Gastrocnemius medialis (tissue), 4 donors: ENCODE measurements at regions not wholly inside any gene's neighbourhood (a gene's known extent, or its start where the extent isn't known, plus 50 kb on each side); places are given as distances from the start of the nearest gene placed in this dataset.

ENCODE experiments used
- ATAC-seq, 2 donors: fragments of 150-250 bp; one replicate each; pipeline ENCODE4 v1.9.1; 2016
- DNase-seq, 2 donors: peaks; one replicate each; pipeline ENCODE4 v3.0.0-alpha.2; 2019
- H3K27ac ChIP-seq, 4 donors: fragments of 200-600 bp; sonication (generic); 1 replicate in 1 of 4; 2 replicates in 3 of 4; pipeline ENCODE4 v1.5.1; 2016 to 2018; ENCODE audit warnings: mild to moderate bottlenecking in 2 of 4, moderate library complexity in 1 of 4
- H3K27me3 ChIP-seq, 3 donors: fragments of 200-600 bp; sonication (generic) in 2 of 3; 1 replicate in 1 of 3; 2 replicates in 2 of 3; pipeline versions ENCODE4 v1.5.1 to v1.6.0; 2016 to 2019; ENCODE audit warnings: mild to moderate bottlenecking in 1 of 3, moderate library complexity in 1 of 3
- H3K36me3 ChIP-seq, 2 donors: fragments of 200-600 bp; sonication (generic) in 1 of 2; one replicate each; pipeline ENCODE4 v1.5.1; 2017 to 2018
- H3K4me1 ChIP-seq, 2 donors: fragments of 200-600 bp; sonication (generic) in 1 of 2; one replicate each; pipeline ENCODE4 v1.5.1; 2016 to 2017; ENCODE audit warnings: mild to moderate bottlenecking in 2 of 2
- H3K4me3 ChIP-seq, 4 donors: fragments of 200-600 bp; sonication (generic) in 3 of 4; 1 replicate in 1 of 4; 2 replicates in 3 of 4; pipeline ENCODE4 v1.5.1; 2016 to 2019; ENCODE audit warnings: mild to moderate bottlenecking in 2 of 4
- H3K9me3 ChIP-seq, 3 donors: fragments of 200-600 bp; sonication (generic) in 2 of 3; 1 replicate in 1 of 3; 2 replicates in 2 of 3; pipeline ENCODE4 v1.5.1; 2016 to 2019
- CTCF ChIP-seq, 5 experiments: fragments of 450-650 bp in 3 of 5; fragments of 200-600 bp in 2 of 5; sonication (generic) in 2 of 5; IDR thresholded peaks in 4 of 5; conservative IDR thresholded peaks in 1 of 5; 1 replicate in 4 of 5; 2 replicates in 1 of 5; pipeline ENCODE4 v1.5.1; 2016 to 2019; ENCODE audit warnings: antibody characterized with exemption in 5 of 5, mild to moderate bottlenecking in 3 of 5, moderate library complexity in 3 of 5
- POLR2A ChIP-seq, 2 donors: fragments of 450-650 bp; IDR thresholded peaks; one replicate each; pipeline ENCODE4 v1.6.1; 2017; ENCODE audit warnings: antibody characterized with exemption in 2 of 2, mild to moderate bottlenecking in 2 of 2, moderate library complexity in 2 of 2
- in situ Hi-C, 4 donors: fragments of 200-750 bp; cut with MboI; loops; one replicate each; pipeline versions ENCODE4 v1.15.0 to v1.8.0; 2017; ENCODE audit warnings: low sequenced_read_pairs in 4 of 4
- intact Hi-C: fragments of 100-400 bp; cut with DNase I; formaldehyde crosslinking; loops from one replicate; pipeline ENCODE4 v1.15.1; 2023; ENCODE audit warnings: low total_unique reads

GRCh38 chr12:66960006-66960405, 281.1 kb upstream of the GRIP1 start:
- H3K4me3 ChIP-seq = no peak overlapping the region
- H3K36me3 ChIP-seq = no peaks in the 10 kb centered on the region
- intact Hi-C loops (no loop called here), in situ Hi-C loops (no loop called here)
- H3K9me3 ChIP-seq = no peaks in the 10 kb centered on the region
- H3K4me1 ChIP-seq = no peaks in the 10 kb centered on the region
- H3K27ac ChIP-seq = no peak overlapping the region
- ATAC-seq = no peak
- no peaks in the 10 kb centered on the region for H3K27me3 ChIP-seq
- no peak for TF ChIP-seq CTCF (IDR thresholded peaks at IDR 0.05 in 4 of 5, conservative IDR thresholded peaks at IDR 0.05 in 1 of 5)
- TF ChIP-seq POLR2A (IDR thresholded peaks at IDR 0.05) = no peak
- DNase-seq = no peak

GRCh38 chr12:66960704-66961690, 282.1 kb upstream of the GRIP1 start:
- ATAC-seq (no peak), DNase-seq (no peak)
- intact Hi-C loops (no loop called here), in situ Hi-C loops (no loop called here)
- no peak for TF ChIP-seq POLR2A (IDR thresholded peaks at IDR 0.05)
- TF ChIP-seq CTCF (IDR thresholded peaks at IDR 0.05 in 4 of 5, conservative IDR thresholded peaks at IDR 0.05 in 1 of 5) = no peak
- no peaks in the 10 kb centered on the region for H3K4me1 ChIP-seq
- H3K27ac ChIP-seq = no peak overlapping the region
- no peak overlapping the region for H3K4me3 ChIP-seq
- H3K9me3 ChIP-seq = no peaks in the 10 kb centered on the region
- H3K27me3 ChIP-seq = no peaks in the 10 kb centered on the region
- H3K36me3 ChIP-seq = no peaks in the 10 kb centered on the region

GRCh38 chr12:66962290-66962689, 283.4 kb upstream of the GRIP1 start:
- H3K27me3 ChIP-seq = no peaks in the 10 kb centered on the region
- TF ChIP-seq CTCF (IDR thresholded peaks at IDR 0.05 in 4 of 5, conservative IDR thresholded peaks at IDR 0.05 in 1 of 5) = no peak
- TF ChIP-seq POLR2A (IDR thresholded peaks at IDR 0.05) = no peak
- no peaks in the 10 kb centered on the region for H3K36me3 ChIP-seq
- H3K27ac ChIP-seq = no peak overlapping the region
- in situ Hi-C loops = no loop called here
- H3K4me1 ChIP-seq = no peaks in the 10 kb centered on the region
- ATAC-seq = no peak
- intact Hi-C loops = no loop called here
- H3K4me3 ChIP-seq = no peak overlapping the region
- H3K9me3 ChIP-seq = no peaks in the 10 kb centered on the region
- no peak for DNase-seq

GRCh38 chr12:66963901-66964300, 285.0 kb upstream of the GRIP1 start:
- Histone ChIP-seq H3K9me3 (no peaks in the 10 kb centered on the region), H3K27me3 (no peaks in the 10 kb centered on the region), H3K27ac (no peak overlapping the region), H3K4me3 (no peak overlapping the region), H3K36me3 (no peaks in the 10 kb centered on the region), H3K4me1 (no peaks in the 10 kb centered on the region)
- in situ Hi-C loops = no loop called here
- ATAC-seq = no peak
- TF ChIP-seq POLR2A (IDR thresholded peaks at IDR 0.05) = no peak
- intact Hi-C loops = no loop called here
- DNase-seq = no peak

- in situ Hi-C loops (no loop called here), intact Hi-C loops (no loop called here)
- ATAC-seq (no peak), DNase-seq (no peak)
- no peaks in the 10 kb centered on the region for H3K36me3 ChIP-seq
- H3K27ac ChIP-seq = no peak overlapping the region
- H3K4me1 ChIP-seq = no peaks in the 10 kb centered on the region
- no peak overlapping the region for H3K4me3 ChIP-seq
- TF ChIP-seq POLR2A (IDR thresholded peaks at IDR 0.05) (no peak), CTCF (IDR thresholded peaks at IDR 0.05 in 4 of 5, conservative IDR thresholded peaks at IDR 0.05 in 1 of 5) (no peak)
- H3K27me3 ChIP-seq = no peaks in the 10 kb centered on the region
- H3K9me3 ChIP-seq = no peaks in the 10 kb centered on the region
Observed at GRCh38 chr12:66964629-66965028, 285.8 kb upstream of the GRIP1 start.
